ENCODE measurements at regions not wholly inside any gene's neighbourhood (a gene's known extent, or its start where the extent isn't known, plus 50 kb on each side); places are given as distances from the start of the nearest gene placed in this dataset.
A peak's percentile ranks its signal among the peaks of the same experiment; 100 is the strongest.
"Not testable (repeated sequence)": the region's sequence is repeated elsewhere in the genome, so short reads cannot be mapped to it uniquely, and the experiment has no call there.

- TF ChIP-seq ILK (tag; IDR thresholded peaks at IDR 0.05; ENCODE audit: borderline replicate concordance, low read depth): no peak
- TF ChIP-seq ZNF239 (CRISPR knock-in tag; IDR thresholded peaks at IDR 0.05): no peak
- no peak for TF ChIP-seq ZNF121 (CRISPR knock-in tag; conservative IDR thresholded peaks at IDR 0.05)
- no peak for TF ChIP-seq ZFP36 (IDR thresholded peaks at IDR 0.05; ENCODE audit: low read depth, low read length, partially characterized antibody)
- no peak for TF ChIP-seq PHB (CRISPR knock-in tag; IDR thresholded peaks at IDR 0.05)
- no peak for TF ChIP-seq ZC3H8 (IDR thresholded peaks at IDR 0.05)
Measured at GRCh38 chr10:4150676-4151075, 365.7 kb upstream of the KLF6 start (continued).

GRCh38 chr10:4149460-4149859 lies 364.5 kb upstream of the KLF6 start:
- H3K27ac ChIP-seq (ENCODE audit: extremely low read depth, low read depth, low read length); H3K27me3 ChIP-seq (ENCODE audit: control insufficient read depth in 2 of 2, insufficient read depth in 2 of 2, low read length in 2 of 2); FAIRE-seq; H3K4me1 ChIP-seq (replicated peaks in 1 of 2; ENCODE audit: control insufficient read depth in 2 of 2, insufficient read depth in 2 of 2, low read length in 2 of 2); H4K20me1 ChIP-seq (replicated peaks; ENCODE audit: control insufficient read depth, insufficient read depth, low read length); intact Hi-C loops (cut with micrococcal nuclease); H3K9me3 ChIP-seq (replicated peaks; ENCODE audit: control insufficient read depth, insufficient read depth, low read depth, low read length); BruUV-seq (replicated peaks); H3K79me2 ChIP-seq (ENCODE audit: control insufficient read depth, insufficient read depth, low read length); H3K9me1 ChIP-seq (ENCODE audit: control insufficient read depth, insufficient read depth, low read length); H3K9ac ChIP-seq (ENCODE audit: insufficient read depth in 1 of 2, low read depth in 2 of 2, low read length in 2 of 2); H3K36me3 ChIP-seq (ENCODE audit: control insufficient read depth, insufficient read depth, low read length); in situ Hi-C loops (cut with MboI); CTCF ChIA-PET (ENCODE audit: low intra/inter-chr PET ratio); TF ChIP-seq ETV6 (CRISPR knock-in tag; IDR thresholded peaks at IDR 0.05; ENCODE audit: borderline replicate concordance); NR2C2 (CRISPR knock-in tag; IDR thresholded peaks at IDR 0.05): not testable (repeated sequence)
- POLR2A ChIA-PET: interaction anchor here (0.7 kb wide), 1 partner anchor 90 kb away, joined by 4 read pairs; no protein-coding TSS in a partner anchor
- ATAC-seq: peak; percentile 77
- 22% methylated on average over 12 of the region's 14 CpGs for WGBS (ENCODE audit: insufficient coverage, low coverage, missing lambda C conversion rate)
- Histone ChIP-seq H2AFZ (ENCODE audit: low read depth, low read length) (peak overlapping the region; percentile 72; the same call in 1 of the 2 replicates), H3K4me2 (ENCODE audit: insufficient read depth, low read length) (peak overlapping the region; percentile 46), H3K4me3 (0 out of 2 replicates have a peak overlapping the region, but pooled peaks have one; percentile 2)
- DNase-seq (ENCODE audit: extremely low read depth in 1 of 4, low spot score in 3 of 4): peak in 2 of 4 experiments; percentile 11 to 20
- TF ChIP-seq GABPA (tag; conservative IDR thresholded peaks at IDR 0.05; ENCODE audit: low read depth) (peak; percentile 93), ELF1 (tag; IDR thresholded peaks at IDR 0.05) (peak; percentile 83), ZBTB11 (CRISPR knock-in tag; IDR thresholded peaks at IDR 0.05) (peak in 1 of 3 experiments; percentile 79; a peak in 1 of 6 replicates), ETV6 (IDR thresholded peaks at IDR 0.05; ENCODE audit: borderline replicate concordance in 1 of 2, low read depth in 2 of 2, low read length in 1 of 2) (peak; percentile 24 to 95; a peak in 3 of 4 replicates), ZNF639 (CRISPR knock-in tag; conservative IDR thresholded peaks at IDR 0.05 in 1 of 2, IDR thresholded peaks at IDR 0.05 in 1 of 2) (0 out of 4 replicates have a peak, but pooled peaks of 1 of the 2 experiments have one; percentile 51), NR2C2 (tag; IDR thresholded peaks at IDR 0.05) (peak; percentile 55; the same call in 1 of the 2 replicates), RBFOX2 (IDR thresholded peaks at IDR 0.05; ENCODE audit: low read depth, low read length) (peak; percentile 34; the same call in 1 of the 2 replicates), SPI1 (IDR thresholded peaks at IDR 0.05; ENCODE audit: borderline replicate concordance, low read depth, low read length) (peak; percentile 53; the same call in 1 of the 2 replicates)

Data from K562 (cell line).